ENCODE measurements at regions not wholly inside any gene's neighbourhood (a gene's known extent, or its start where the extent isn't known, plus 50 kb on each side); places are given as distances from the start of the nearest gene placed in this dataset.
A peak's percentile ranks its signal among the peaks of the same experiment; 100 is the strongest.
"Not testable (repeated sequence)": the region's sequence is repeated elsewhere in the genome, so short reads cannot be mapped to it uniquely, and the experiment has no call there.

DNA sequence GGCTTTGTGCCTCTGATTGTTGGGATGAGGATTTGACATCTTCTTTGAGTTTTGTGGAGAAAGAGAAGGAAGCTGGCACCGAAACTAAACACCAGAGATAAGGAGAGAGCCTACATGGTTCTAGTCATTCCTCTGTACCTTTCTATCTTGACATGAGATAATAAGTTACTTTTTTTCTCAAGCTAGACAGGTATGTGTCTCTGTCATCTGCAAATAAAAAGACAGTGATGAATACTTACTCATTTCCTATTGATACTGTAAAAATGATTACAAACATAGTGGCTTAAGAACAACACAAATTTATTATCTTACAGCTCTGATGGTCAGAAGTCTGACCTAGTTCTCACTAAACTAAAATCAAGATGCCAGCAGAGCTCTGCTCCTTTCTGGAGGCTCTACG lies 1391.2 kb downstream of the STIM2 start:
- FAIRE-seq (no peak), DNase-seq (ENCODE audit: low spot score) (no peak)

GRCh38 chr4:28254003-28254402 lies 1393.4 kb downstream of the STIM2 start:
- FAIRE-seq (no peak), DNase-seq (ENCODE audit: low spot score) (no peak)

DNA sequence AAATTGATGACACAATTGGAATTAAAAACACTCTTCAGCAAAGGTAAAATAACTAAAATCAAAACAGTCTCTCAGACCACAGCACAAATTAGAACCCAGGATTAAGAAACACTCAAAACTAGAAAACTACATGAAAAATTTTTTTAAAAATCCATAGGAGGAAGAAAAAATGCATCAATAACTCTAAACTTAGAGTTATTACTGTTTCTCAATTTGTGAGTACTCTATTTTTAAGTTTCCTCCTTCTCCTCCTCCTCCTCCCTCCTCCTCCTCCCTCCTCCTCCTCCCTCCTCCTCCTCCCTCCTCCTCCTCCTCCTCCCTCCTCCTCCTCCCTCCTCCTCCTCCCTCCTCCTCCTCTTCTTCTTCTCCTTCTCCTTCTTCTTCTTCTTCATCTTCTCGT lies 1395.7 kb downstream of the STIM2 start:
- DNase-seq (ENCODE audit: low spot score) (no peak), FAIRE-seq (no peak)

GRCh38 chr4:28259951-28260350 lies 1399.3 kb downstream of the STIM2 start:
- DNase-seq (ENCODE audit: low spot score) = no peak

GRCh38 chr4:28267166-28267565 lies 1406.5 kb downstream of the STIM2 start:
- no peak for DNase-seq (ENCODE audit: low spot score)
- no peak for FAIRE-seq

More at GRCh38 chr4:28259951-28260350, 1399.3 kb downstream of the STIM2 start:
- FAIRE-seq = no peak

DNA sequence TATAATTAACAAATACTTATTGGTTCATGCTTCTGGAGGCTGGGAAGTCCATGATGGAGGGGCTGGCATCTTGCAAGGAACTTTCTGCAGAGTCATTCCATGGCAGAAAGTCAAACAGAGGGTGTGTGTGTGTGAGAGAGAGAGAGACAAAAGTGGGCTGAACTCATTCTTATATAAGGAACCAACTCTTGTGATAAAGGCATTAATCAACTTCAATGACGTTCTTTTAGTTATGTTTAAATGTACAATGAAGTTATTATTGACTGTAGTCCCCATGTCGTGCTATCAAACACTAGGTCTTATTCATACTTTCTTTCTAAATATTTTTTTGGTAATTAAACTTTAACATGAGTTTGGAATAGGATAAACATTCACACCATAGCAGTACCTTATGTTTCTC lies 1408.8 kb downstream of the STIM2 start:
- DNase-seq (ENCODE audit: low spot score) (no peak), FAIRE-seq (no peak)

DNA sequence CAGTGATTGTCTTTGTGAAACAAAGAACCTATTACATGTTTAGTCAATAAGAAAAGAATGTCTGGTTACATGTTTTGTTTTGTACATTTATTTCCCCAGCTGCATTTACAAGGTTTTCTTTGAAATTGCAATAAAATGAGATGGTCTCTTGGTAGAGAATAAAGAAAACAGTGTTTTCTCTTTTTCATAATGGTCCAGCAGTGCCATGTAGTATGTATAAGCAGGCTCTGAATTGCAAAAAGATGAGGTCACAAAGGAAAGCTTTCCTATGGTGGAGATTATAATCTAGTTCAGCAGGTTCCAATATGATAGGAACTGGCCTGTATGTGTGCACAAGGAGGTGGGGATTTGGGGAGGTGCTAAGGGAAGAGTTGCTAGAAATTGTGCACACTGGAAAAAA lies 1417.3 kb downstream of the STIM2 start:
- FAIRE-seq (no peak), DNase-seq (ENCODE audit: low spot score) (no peak)

- FAIRE-seq (no peak), DNase-seq (ENCODE audit: low spot score) (no peak)
Measured at GRCh38 chr4:28278676-28279075, 1418.0 kb downstream of the STIM2 start.

DNA sequence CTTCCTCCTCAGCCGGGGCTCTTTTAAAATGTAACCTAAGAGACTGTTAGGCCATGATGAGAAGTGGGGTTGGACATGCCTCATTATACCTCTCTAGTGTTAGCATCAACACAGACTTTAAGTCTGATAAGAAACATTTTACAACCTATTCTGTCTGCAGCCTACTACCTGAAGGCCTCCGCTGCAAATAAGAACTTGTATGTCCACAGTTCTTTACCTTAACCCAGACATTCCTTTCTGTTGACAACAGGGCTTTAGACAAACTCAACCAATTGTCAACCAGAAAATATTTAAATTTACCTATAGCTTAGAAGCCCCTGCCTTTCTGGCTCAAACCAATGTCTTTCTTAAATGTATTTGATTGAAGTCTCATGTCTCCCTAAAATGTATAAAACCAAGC lies 1418.6 kb downstream of the STIM2 start:
- DNase-seq (ENCODE audit: low spot score) (no peak), FAIRE-seq (no peak)

DNA sequence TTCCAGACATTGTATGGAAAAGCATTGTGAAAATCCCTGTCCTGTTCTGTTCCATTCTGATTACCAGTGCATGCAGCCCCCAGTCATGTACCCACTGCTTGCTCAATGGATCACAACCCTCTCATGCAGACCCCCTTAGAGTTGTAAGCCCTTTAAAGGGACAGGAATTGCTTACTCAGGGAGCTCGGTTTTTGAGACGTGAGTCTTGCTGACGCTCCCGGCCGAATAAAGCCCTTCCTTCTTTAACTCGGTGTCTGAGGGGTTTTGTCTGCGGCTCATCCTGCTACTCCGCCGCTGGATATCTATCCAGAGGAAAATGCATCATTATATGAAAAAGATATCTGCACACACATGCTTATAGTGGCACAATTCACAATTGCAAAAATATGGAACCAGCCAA lies 1425.6 kb downstream of the STIM2 start:
- FAIRE-seq = not testable (repeated sequence)

GRCh38 chr4:28287831-28288233 lies 1427.2 kb downstream of the STIM2 start:
- peak; percentile 56 for DNase-seq (ENCODE audit: low spot score)
- no peak for FAIRE-seq

More for the DNA sequence above, 1425.6 kb downstream of the STIM2 start:
- not testable (repeated sequence) for DNase-seq (ENCODE audit: low spot score)

DNA sequence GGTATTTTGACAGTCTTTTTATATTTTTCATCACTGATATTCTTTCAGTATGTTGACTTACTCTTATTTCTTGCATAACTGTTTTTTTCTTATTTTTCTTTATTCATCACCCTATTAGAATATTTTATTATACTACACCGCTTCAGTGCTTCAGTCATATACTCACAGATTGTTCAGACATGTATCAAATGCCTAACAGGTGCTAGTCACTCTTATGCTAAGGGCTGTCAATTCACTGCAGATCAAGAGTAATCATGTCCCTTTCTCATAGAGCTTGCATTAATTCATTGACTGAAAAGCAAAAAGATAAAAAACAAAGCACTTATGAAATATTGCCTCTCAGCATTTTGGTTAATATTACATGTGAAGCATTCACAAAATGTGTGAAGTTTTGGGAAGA lies 1435.6 kb downstream of the STIM2 start:
- no peak for DNase-seq (ENCODE audit: low spot score)
- FAIRE-seq = no peak

DNA sequence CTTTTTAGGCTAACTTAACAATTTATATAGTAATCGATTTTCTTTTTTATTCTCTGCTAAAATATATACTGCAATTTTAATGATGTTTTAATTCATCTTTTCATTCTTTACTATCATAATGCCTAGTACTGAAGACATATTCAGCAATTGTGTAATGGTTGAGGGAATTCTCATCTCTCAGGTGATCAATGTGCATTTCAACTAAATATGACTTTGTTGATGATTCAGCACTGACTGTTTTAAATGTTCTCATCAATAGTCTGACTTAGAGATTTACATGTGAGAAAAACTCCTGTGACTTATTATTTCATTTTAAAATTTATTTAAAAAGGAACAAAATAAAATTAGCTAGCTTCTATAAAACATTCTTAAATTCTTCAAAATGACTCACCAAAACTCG lies 1450.3 kb downstream of the STIM2 start:
- no peak for DNase-seq (ENCODE audit: low spot score)
- FAIRE-seq = no peak

- not testable (repeated sequence) for FAIRE-seq; DNase-seq (ENCODE audit: low spot score)
Measured at GRCh38 chr4:28312497-28312896, 1451.9 kb downstream of the STIM2 start.

DNA sequence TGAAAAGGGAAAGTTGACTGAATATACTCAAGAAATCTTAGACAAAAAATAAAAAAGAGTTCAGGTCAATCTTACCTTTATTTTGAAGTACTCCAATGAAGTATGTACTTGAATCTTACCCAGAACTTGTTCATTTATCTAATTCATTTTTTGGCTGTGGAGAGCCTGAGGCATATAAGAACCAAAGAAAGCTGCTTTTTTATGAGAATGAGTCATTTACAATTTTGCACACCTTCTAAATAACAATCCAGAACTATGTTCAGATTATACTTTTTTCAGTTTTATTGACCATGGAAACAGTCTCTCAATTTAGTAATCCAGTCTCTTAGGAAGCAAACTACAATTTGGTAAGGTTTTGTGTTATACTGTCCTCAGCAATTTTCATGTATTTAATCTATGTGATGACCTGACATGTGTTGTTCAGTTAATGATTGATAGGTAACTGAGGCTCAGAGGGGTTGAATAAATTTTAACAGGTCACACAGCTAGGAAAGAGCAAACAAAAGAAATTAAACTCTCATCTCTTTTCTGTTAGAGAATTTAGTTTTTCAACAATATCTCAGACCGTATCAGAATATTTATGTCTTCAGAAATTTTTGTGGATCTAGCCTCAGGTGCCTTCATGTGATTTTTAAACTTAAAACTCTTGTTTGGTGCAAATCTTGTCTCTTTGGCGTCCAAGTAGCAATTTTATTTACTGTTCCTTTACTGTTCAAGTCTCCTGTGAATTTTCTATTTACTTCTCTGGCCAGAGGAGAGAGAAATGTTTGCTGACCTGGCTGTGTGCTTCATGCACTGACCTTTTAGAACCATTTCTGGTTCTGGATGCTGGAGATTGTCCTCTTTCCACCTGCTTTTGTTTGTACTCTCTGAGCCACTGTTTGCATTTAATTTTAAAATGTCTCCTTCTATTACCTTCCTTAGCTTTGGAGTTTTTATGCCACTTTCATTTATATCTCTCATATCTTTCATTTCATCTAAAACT lies 1453.4 kb downstream of the STIM2 start:
- FAIRE-seq = no peak
- no peak for DNase-seq (ENCODE audit: low spot score)

DNA sequence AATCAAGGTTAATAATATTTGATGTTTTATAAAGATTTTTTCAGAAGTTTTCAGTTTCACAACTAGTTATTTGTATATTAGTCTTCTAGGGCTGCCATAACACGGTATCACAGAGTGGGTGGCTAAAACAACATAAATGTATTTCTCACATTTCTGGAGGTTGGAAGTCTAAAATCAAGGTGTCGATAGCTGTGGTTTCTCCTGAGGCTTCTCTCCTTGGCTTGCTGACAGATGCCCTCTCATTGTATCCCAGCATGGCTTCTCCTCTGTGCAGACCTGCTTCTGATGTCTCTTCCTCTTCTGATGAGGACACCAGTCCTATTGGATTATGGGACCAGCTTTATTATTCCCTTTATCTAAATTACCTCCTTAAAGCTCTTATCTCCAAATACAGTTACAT lies 1456.6 kb downstream of the STIM2 start:
- no peak for FAIRE-seq
- DNase-seq (ENCODE audit: low spot score) = no peak

DNA sequence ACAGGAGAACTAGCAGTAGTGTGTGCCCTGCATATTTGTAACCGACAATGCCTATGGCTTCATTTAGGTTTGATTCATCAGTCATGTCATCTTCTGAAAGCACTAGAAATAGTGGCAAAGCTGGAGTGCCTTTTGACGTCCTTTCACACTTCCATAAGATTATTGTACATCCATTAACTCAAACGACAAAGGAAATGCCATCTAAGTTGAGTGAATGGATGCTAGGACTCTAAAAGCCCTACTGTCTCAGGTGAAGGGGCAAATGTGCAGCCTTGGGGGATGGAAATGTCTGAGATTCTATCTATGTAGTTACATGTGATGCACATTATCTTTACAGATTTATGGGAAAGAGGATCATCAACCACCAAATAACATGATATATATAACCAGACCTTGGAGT lies 1473.6 kb downstream of the STIM2 start:
- FAIRE-seq (no peak), DNase-seq (ENCODE audit: low spot score) (no peak)

DNA sequence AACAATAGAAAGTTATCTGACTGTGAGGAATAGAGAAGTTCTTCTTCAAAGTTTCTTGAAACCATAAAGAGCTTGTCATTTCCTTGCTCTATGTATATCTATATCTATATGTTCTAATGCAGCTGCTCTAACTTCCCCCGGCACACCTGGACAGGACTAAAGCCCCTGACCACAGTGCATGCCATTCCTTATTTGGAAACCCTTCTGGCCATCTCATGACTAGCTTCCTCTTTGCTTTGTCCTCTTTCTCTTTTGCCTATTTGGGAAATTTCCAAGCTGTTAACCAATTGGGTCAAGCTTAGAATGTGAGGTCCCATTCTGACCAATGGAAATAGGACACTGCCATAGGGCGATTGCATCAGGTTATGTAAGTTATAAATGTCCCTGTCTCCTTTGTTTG lies 1481.1 kb downstream of the STIM2 start:
- DNase-seq (ENCODE audit: low spot score) = no peak
- FAIRE-seq = no peak

DNA sequence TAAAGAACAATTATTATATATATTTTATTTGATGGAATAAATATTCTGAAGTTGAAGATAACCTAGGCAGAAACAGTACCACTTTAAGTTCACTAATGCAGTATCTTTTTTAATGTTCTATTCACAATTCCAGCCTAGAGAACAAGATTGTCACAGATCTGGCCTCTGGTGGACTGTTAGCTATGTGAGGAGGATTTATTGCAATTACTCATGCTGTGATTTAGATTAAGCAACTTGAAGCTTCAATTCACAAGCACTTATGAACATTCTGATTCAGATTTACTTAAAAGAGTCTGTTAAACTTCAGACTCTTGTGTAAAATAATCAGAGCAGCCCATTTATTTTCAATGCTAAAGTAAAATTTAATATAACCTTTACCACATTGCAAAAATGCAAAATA lies 1489.8 kb downstream of the STIM2 start:
- FAIRE-seq (no peak), DNase-seq (ENCODE audit: low spot score) (no peak)

GRCh38 chr4:28351102-28351501 lies 1490.5 kb downstream of the STIM2 start:
- FAIRE-seq (no peak), DNase-seq (ENCODE audit: low spot score) (no peak)

GRCh38 chr4:28351826-28352225 lies 1491.2 kb downstream of the STIM2 start:
- no peak for DNase-seq (ENCODE audit: low spot score)
- no peak for FAIRE-seq

DNA sequence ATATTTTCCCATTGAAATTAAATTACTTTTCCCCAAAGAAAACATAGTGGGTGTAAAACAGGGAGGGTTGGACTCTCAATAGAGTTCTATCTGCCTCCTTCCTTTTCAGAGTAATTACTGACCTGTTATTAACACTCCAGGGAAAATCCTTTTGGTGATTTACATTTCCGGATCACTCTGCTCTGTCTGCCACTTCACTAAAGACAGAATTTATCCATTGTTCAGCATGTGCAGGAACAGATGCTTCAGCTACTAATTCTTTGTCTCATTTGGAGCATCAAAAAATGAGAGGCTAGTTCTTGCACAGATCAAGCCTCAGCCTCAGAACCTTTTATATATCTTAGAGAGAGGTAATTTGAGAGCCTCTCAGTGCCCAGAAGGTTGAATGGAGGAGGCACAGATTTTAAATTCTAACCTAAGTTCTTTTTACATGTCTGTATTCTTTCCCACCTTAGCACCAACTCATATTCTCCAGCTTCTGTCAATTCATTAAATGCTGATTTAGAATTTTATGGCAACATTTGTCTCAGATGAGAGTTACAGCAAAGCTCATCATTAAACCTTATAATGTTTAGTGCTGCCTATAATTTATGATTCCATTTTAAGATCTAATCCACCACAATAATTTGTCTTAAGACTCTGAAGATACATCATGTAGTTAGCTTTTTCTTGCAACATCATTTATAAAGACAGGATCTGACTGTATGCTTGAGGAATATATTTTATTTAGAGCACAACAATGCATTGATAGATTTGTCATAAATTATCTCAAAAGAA lies 1494.4 kb downstream of the STIM2 start:
- FAIRE-seq = no peak

More for the DNA sequence above, 1494.4 kb downstream of the STIM2 start:
- no peak for DNase-seq (ENCODE audit: low spot score)

Data from urothelium cell line (cell line).